GM12864 (cell line): ENCODE measurements at regions not wholly inside any gene's neighbourhood (a gene's known extent, or its start where the extent isn't known, plus 50 kb on each side); places are given as distances from the start of the nearest gene placed in this dataset.
A peak's percentile ranks its signal among the peaks of the same experiment; 100 is the strongest.
"Not testable (repeated sequence)": the region's sequence is repeated elsewhere in the genome, so short reads cannot be mapped to it uniquely, and the experiment has no call there.

Experiments used
- DNase-seq: peaks from one replicate; pipeline ENCODE4 v3.0.0-alpha.2; 2011; ENCODE audit warnings: low read depth
- H3K4me3 ChIP-seq: 2 replicates; pipeline ENCODE4 v1.5.1; 2011; ENCODE audit warnings: mild to moderate bottlenecking, low read depth, low read length, control low read depth
- CTCF ChIP-seq: IDR thresholded peaks from 2 replicates; pipeline ENCODE4 v1.5.1; 2011; ENCODE audit warnings: low read depth, mild to moderate bottlenecking, moderate library complexity, low read length, control low read depth, inconsistent platforms; ENCODE audit errors: missing control alignments

- not testable (repeated sequence) for DNase-seq, H3K4me3 ChIP-seq
Measured at GRCh38 chrX:71822314-71822713, 59.2 kb downstream of the CXorf49B start.

- TF ChIP-seq CTCF: no peak
- H3K4me3 ChIP-seq: no peak overlapping the region
- DNase-seq: no peak
Measured at GRCh38 chrX:71823391-71824057, 60.4 kb downstream of the CXorf49B start.

- no peak overlapping the region for H3K4me3 ChIP-seq
- TF ChIP-seq CTCF: no peak
- no peak for DNase-seq
Measured at GRCh38 chrX:71828086-71828485, 64.9 kb downstream of the CXorf49B start.

GRCh38 chrX:71838092-71838491 lies 72.6 kb upstream of the NHSL2 start:
- H3K4me3 ChIP-seq, DNase-seq: not testable (repeated sequence)

- TF ChIP-seq CTCF: no peak
- no peak for DNase-seq
- H3K4me3 ChIP-seq: no peak overlapping the region
Measured at GRCh38 chrX:71846429-71846828, 64.2 kb upstream of the NHSL2 start.

- TF ChIP-seq CTCF: no peak
- no peak overlapping the region for H3K4me3 ChIP-seq
Measured at GRCh38 chrX:71852182-71852581, 58.5 kb upstream of the NHSL2 start.

GRCh38 chrX:71859637-71860036 lies 51.0 kb upstream of the NHSL2 start:
- DNase-seq: peak; percentile 10
- TF ChIP-seq CTCF: peak; percentile 45
- H3K4me3 ChIP-seq: no peak overlapping the region

More at GRCh38 chrX:71852182-71852581, 58.5 kb upstream of the NHSL2 start:
- no peak for DNase-seq
